T47D (cell line): ENCODE measurements at regions not wholly inside any gene's neighbourhood (a gene's known extent, or its start where the extent isn't known, plus 50 kb on each side); places are given as distances from the start of the nearest gene placed in this dataset.
A peak's percentile ranks its signal among the peaks of the same experiment; 100 is the strongest.

Source experiments
- DNase-seq, 2 experiments: peaks; one replicate each; pipeline versions ENCODE4 v3.0.0 to v3.0.0-alpha.2; 2011 to 2012; ENCODE audit warnings: low read depth in 1 of 2, low spot score in 1 of 2
- JUND ChIP-seq: IDR thresholded peaks from 2 replicates; pipeline ENCODE4 v1.6.1; 2012; ENCODE audit warnings: low read depth
- in situ Hi-C: cut with HindIII; loops from 2 replicates; pipeline ENCODE4 v1.10.0; 2016; ENCODE audit warnings: low sequenced_read_pairs, low pct_unique_long_range_greater_than_20kb

DNA sequence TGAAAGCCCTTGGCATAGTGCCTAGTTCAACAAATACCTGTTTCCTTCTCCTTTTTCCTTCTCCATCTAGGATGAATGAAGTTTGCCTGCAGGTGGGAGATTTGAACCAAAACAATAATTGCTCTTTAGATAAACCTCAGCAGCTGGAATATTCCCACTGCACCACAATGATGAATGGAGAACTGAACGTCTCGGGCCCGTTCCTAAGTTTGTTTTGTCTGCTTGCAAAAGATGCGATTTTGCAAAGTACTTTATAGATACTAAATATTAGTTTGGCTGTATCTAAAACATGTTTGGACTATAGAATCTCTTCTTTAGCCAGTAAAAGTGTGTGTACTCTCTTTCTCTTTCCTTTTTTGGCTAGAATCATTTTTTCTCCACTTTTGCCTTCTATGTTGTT lies 75.8 kb upstream of the BMPER start:
- in situ Hi-C loops, result no loop called here
- TF ChIP-seq JUND, result no peak
- no peak for DNase-seq

DNA sequence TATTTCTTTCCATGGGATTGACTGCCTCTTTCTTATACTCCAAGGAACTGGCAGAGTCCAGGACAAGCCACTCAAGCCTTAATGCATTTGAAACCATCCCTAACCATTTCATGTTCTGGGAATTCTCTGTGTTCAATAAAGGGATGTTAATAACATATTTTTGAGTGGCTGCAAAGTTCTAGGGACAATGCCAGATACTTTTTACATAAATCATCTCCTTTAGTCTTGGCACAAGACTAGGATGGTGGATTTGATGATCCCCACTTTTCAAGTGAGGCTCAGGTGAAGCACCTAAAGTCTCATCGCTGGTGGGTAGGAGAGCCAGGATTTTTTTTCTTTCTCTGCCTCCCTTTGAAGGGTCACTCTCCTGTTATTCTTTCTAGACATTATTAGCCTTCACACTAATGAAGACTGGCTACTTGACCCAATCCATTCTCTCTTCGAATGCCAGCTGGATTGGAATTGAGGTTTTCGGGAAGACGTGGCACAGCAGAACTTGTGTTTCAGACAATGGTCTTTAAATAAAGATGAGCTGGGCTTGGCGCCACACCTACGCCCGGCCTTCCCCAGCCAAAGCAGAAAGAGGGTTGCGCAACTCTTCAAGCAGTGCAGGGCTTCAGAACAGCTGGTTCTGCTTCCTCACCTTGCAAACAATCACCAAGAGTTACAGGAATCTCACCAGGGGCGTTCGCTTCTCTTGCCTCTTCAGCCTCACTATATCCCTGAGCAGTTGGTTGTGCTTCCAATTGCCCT lies 73.8 kb upstream of the BMPER start:
- in situ Hi-C loops, result no loop called here
- DNase-seq, result no peak
- no peak for TF ChIP-seq JUND

- peak in 1 of 2 experiments; percentile 52 for DNase-seq
- in situ Hi-C loops, result no loop called here
- no peak for TF ChIP-seq JUND
These were observed 73.0 kb upstream of the BMPER start for GRCh38 chr7:33832271-33832721.

- in situ Hi-C loops, result no loop called here
- no peak for TF ChIP-seq JUND
- DNase-seq, result peak in 1 of 2 experiments; percentile 59
These were observed 68.5 kb upstream of the BMPER start for GRCh38 chr7:33836797-33837355.

- in situ Hi-C loops, result no loop called here
- TF ChIP-seq JUND, result no peak
- no peak for DNase-seq
These were observed 67.9 kb upstream of the BMPER start for GRCh38 chr7:33837356-33837851.

- no peak for DNase-seq
- in situ Hi-C loops, result no loop called here
- no peak for TF ChIP-seq JUND
These were observed 64.3 kb upstream of the BMPER start for GRCh38 chr7:33841031-33841430.

- DNase-seq, result no peak
- TF ChIP-seq JUND, result no peak
- in situ Hi-C loops, result no loop called here
These were observed 63.6 kb upstream of the BMPER start for GRCh38 chr7:33841705-33842129.

DNA sequence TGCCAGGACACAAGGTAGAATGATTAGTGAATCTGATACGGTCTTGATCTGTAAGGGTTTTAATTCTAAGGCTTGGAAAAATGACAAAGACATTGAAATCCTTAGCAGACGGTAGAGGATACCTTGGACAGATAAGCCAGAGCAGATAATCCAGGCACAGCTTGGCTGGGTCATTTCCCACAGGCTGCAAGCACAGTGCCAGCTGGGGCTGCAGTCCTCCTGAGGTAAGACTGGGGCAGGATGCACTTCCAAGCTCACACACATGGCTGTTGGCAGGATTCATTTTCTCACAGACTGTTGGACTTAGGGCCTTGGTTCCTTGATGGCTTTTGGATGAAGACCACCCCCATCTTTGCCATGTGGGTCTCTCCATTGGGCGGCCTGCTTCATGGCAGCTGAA lies 63.2 kb upstream of the BMPER start:
- DNase-seq, result no peak
- in situ Hi-C loops, result no loop called here
- TF ChIP-seq JUND, result no peak

DNA sequence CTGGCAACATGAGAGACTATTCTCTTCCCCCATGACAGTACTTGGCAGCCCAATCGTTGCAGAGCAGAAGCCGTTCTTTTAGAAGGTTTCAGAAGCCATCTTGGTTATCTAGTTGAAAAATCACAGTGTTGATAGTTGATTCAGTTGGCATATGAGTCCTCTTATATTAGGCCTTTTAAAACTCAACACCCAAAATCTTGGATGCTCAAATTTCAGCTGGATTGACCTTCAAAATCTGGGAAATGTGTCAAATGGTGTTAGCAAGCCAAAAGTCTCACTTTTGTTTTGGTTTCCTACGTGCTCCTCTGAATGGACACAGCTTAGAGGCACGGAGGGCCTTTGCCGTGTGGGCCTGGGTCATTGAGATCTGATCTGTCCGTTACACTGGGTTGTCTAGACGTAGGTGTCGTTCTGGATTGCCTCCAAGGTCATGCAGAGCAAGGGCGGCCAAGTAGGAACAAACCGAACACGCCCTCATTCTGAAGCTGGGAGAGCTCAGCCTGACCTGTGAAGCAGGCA lies 59.3 kb upstream of the BMPER start:
- in situ Hi-C loops, result no loop called here
- TF ChIP-seq JUND, result no peak
- no peak for DNase-seq

DNA sequence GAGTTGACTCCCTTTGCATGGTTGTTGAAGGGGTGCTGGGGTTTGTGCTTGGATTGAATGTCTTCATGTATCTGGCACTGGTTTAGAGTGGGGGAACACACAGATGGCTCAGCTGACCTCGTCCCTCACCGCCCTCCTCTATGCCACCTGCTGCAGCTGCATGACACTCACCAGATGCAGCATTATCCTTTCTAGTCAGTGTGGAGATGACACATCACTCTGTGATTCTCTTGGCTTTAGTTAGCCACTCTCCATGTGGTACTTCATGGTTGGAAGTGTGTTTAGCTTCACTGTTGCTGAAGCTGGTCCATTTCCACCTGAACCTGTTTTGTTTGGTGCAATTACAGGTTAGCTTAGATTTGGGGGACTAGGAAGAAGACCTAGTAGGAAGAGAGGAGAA lies 56.3 kb upstream of the BMPER start:
- TF ChIP-seq JUND, result no peak
- DNase-seq, result no peak

GRCh38 chr7:33849971-33850559 lies 55.3 kb upstream of the BMPER start:
- DNase-seq, result no peak
- no peak for TF ChIP-seq JUND
- in situ Hi-C loops, result no loop called here

More for the DNA sequence above, 56.3 kb upstream of the BMPER start:
- in situ Hi-C loops, result no loop called here

GRCh38 chr7:33850768-33851167 lies 54.6 kb upstream of the BMPER start:
- in situ Hi-C loops, result no loop called here
- no peak for DNase-seq
- no peak for TF ChIP-seq JUND

- DNase-seq, result no peak
- in situ Hi-C loops, result no loop called here
- no peak for TF ChIP-seq JUND
These were observed 52.5 kb upstream of the BMPER start for GRCh38 chr7:33852838-33853237.
